T47D (cell line): ENCODE measurements at regions not wholly inside any gene's neighbourhood (a gene's known extent, or its start where the extent isn't known, plus 50 kb on each side); places are given as distances from the start of the nearest gene placed in this dataset.

ENCODE experiments used
- DNase-seq, 2 experiments: peaks; one replicate each; pipeline versions ENCODE4 v3.0.0 to v3.0.0-alpha.2; 2011 to 2012; ENCODE audit warnings: low read depth in 1 of 2, low spot score in 1 of 2
- JUND ChIP-seq: IDR thresholded peaks from 2 replicates; pipeline ENCODE4 v1.6.1; 2012; ENCODE audit warnings: low read depth
- in situ Hi-C: cut with HindIII; loops from 2 replicates; pipeline ENCODE4 v1.10.0; 2016; ENCODE audit warnings: low sequenced_read_pairs, low pct_unique_long_range_greater_than_20kb

GRCh38 chr5:39648848-39649227, 224.1 kb upstream of the DAB2 start:
- no peak for TF ChIP-seq JUND
- in situ Hi-C loops = no loop called here
- DNase-seq = peak in 1 of 2 experiments; percentile 52

GRCh38 chr5:39648085-39648847, 223.5 kb upstream of the DAB2 start:
- no peak for TF ChIP-seq JUND
- in situ Hi-C loops = no loop called here
- no peak for DNase-seq

GRCh38 chr5:39640552-39640951, 215.8 kb upstream of the DAB2 start:
- no peak for TF ChIP-seq JUND
- in situ Hi-C loops = no loop called here
- DNase-seq = no peak

- in situ Hi-C loops = no loop called here
- TF ChIP-seq JUND = no peak
- no peak for DNase-seq
Measured at GRCh38 chr5:39639618-39640089, 214.9 kb upstream of the DAB2 start.

- in situ Hi-C loops = no loop called here
- no peak for TF ChIP-seq JUND
- no peak for DNase-seq
Measured at GRCh38 chr5:39638813-39639212, 214.0 kb upstream of the DAB2 start.

GRCh38 chr5:39633057-39633456, 208.3 kb upstream of the DAB2 start:
- in situ Hi-C loops = no loop called here
- DNase-seq = no peak
- no peak for TF ChIP-seq JUND

GRCh38 chr5:39631958-39632357, 207.2 kb upstream of the DAB2 start:
- no peak for DNase-seq
- TF ChIP-seq JUND = no peak
- in situ Hi-C loops = no loop called here

GRCh38 chr5:39629946-39630345, 205.2 kb upstream of the DAB2 start:
- in situ Hi-C loops = no loop called here
- no peak for TF ChIP-seq JUND
- DNase-seq = no peak

- TF ChIP-seq JUND = no peak
- in situ Hi-C loops = no loop called here
- DNase-seq = no peak
Measured at GRCh38 chr5:39628348-39628747, 203.6 kb upstream of the DAB2 start.

- DNase-seq = no peak
- in situ Hi-C loops = no loop called here
- no peak for TF ChIP-seq JUND
Measured at GRCh38 chr5:39624890-39625289, 200.1 kb upstream of the DAB2 start.

- in situ Hi-C loops = no loop called here
- peak; percentile 25 to 91 for DNase-seq
- TF ChIP-seq JUND = peak; percentile 96
Measured at GRCh38 chr5:39624268-39624886, 199.6 kb upstream of the DAB2 start.

- in situ Hi-C loops = no loop called here
- DNase-seq = no peak
- TF ChIP-seq JUND = no peak
Measured at GRCh38 chr5:39623291-39623865, 198.6 kb upstream of the DAB2 start.

GRCh38 chr5:39622281-39622680, 197.5 kb upstream of the DAB2 start:
- TF ChIP-seq JUND = no peak
- in situ Hi-C loops = no loop called here
- DNase-seq = no peak
